IMR-90 (cell line): ENCODE measurements at regions not wholly inside any gene's neighbourhood (a gene's known extent, or its start where the extent isn't known, plus 50 kb on each side); places are given as distances from the start of the nearest gene placed in this dataset.

Experiments used
- ATAC-seq: fragments of 200-7000 bp; cut with Tn5 transposase; 2 replicates; pipeline ENCODE4 v1.9.1; 2020; ENCODE audit warnings: low read depth, mild to moderate bottlenecking, moderate library complexity
- BruUV-seq: library from RNA; stranded (reverse); fragments of 400-500 nt; replicated peaks from 2 replicates; lab custom pipeline; 2021; lab: Mats Ljungman, UMichigan
- CTCF ChIA-PET: fragments of 300-600 bp; formaldehyde crosslinking; extraction: SDS; loops from one replicate; lab custom pipeline; 2021; ENCODE audit warnings: antibody characterized with exemption; lab: Yijun Ruan, JAX
- POLR2A ChIA-PET: fragments of 300-600 bp; sonication (Branson Sonifier 250); formaldehyde crosslinking; loops from one replicate; lab custom pipeline; 2022; ENCODE audit warnings: antibody characterized with exemption; ENCODE audit not compliant: unreplicated experiment; lab: Charles Lee
- DNase-seq: peaks from one replicate; pipeline ENCODE4 v3.0.0; 2013
- H2AFZ ChIP-seq: replicated peaks from 2 replicates; pipeline ENCODE3; 2013; ENCODE audit warnings: low read length, mild to moderate bottlenecking; ENCODE audit not compliant: poor library complexity
- H2AK5ac ChIP-seq: 2 replicates; pipeline ENCODE4 v1.6.1; 2013; ENCODE audit warnings: low read depth, low read length, inconsistent platforms
- H2AK9ac ChIP-seq: replicated peaks from 2 replicates; pipeline ENCODE3; 2013; ENCODE audit warnings: mild to moderate bottlenecking, low read depth, low read length, moderate library complexity; ENCODE audit not compliant: poor library complexity
- H2BK120ac ChIP-seq: 2 replicates; pipeline ENCODE4 v1.6.1; 2013; ENCODE audit warnings: low read depth, low read length, inconsistent platforms
- H2BK15ac ChIP-seq: 3 replicates; pipeline ENCODE4 v1.6.1; 2013; ENCODE audit warnings: low read depth, low read length, inconsistent platforms
- H2BK20ac ChIP-seq: 2 replicates; pipeline ENCODE4 v1.6.1; 2013; ENCODE audit warnings: low read depth, mild to moderate bottlenecking, inconsistent platforms, low read length, moderate library complexity
- H2BK5ac ChIP-seq: 2 replicates; pipeline ENCODE4 v1.6.1; 2013; ENCODE audit warnings: mild to moderate bottlenecking, low read depth, low read length, inconsistent platforms; ENCODE audit not compliant: poor library complexity, severe bottlenecking
- H3K14ac ChIP-seq: replicated peaks from 2 replicates; pipeline ENCODE4 v1.6.1; 2013; ENCODE audit warnings: low read depth, low read length, inconsistent platforms
- H3K18ac ChIP-seq: 2 replicates; pipeline ENCODE4 v1.6.1; 2013; ENCODE audit warnings: low read depth, low read length, control low read depth
- H3K23ac ChIP-seq: 2 replicates; pipeline ENCODE4 v1.6.1; 2013; ENCODE audit warnings: low read depth, low read length, inconsistent platforms
- H3K27ac ChIP-seq: 2 replicates; pipeline ENCODE4 v1.5.1; 2013; ENCODE audit warnings: mild to moderate bottlenecking, control low read depth, low read length; ENCODE audit not compliant: insufficient read depth
- H3K27me3 ChIP-seq: 2 replicates; pipeline ENCODE4 v1.6.1; 2013; ENCODE audit warnings: low read length; ENCODE audit not compliant: control insufficient read depth, insufficient read depth
- H3K36me3 ChIP-seq: 2 replicates; pipeline ENCODE4 v1.6.1; 2013; ENCODE audit warnings: low read length, mixed read lengths; ENCODE audit not compliant: control insufficient read depth, insufficient read depth
- H3K4ac ChIP-seq: 2 replicates; pipeline ENCODE4 v1.6.1; 2013; ENCODE audit warnings: low read depth, low read length, inconsistent platforms
- H3K4me1 ChIP-seq: 2 replicates; pipeline ENCODE4 v1.6.1; 2013; ENCODE audit warnings: low read length, mixed read lengths; ENCODE audit not compliant: control insufficient read depth, insufficient read depth
- H3K4me2 ChIP-seq: 2 replicates; pipeline ENCODE4 v1.6.1; 2013; ENCODE audit warnings: low read depth, mild to moderate bottlenecking, control low read depth, low read length, moderate library complexity
- H3K4me3 ChIP-seq: 2 replicates; pipeline ENCODE4 v1.5.1; 2013; ENCODE audit warnings: low read depth, mild to moderate bottlenecking, control low read depth, low read length, moderate library complexity; ENCODE audit not compliant: insufficient read depth
- H3K56ac ChIP-seq: 2 replicates; pipeline ENCODE4 v1.6.1; 2013; ENCODE audit warnings: low read length, inconsistent platforms; ENCODE audit not compliant: insufficient read depth; ENCODE audit errors: extremely low read depth
- H3K79me1 ChIP-seq, 2 experiments: 2 replicates each; pipeline ENCODE4 v1.6.1; 2013; ENCODE audit warnings: low read length in 2 of 2, inconsistent platforms in 1 of 2, low read depth in 1 of 2
- H3K9ac ChIP-seq: 2 replicates; pipeline ENCODE4 v1.6.1; 2013; ENCODE audit warnings: low read depth, low read length, control low read depth
- H3K9me1 ChIP-seq: 2 replicates; pipeline ENCODE4 v1.6.1; 2013; ENCODE audit warnings: low read length, inconsistent platforms; ENCODE audit not compliant: insufficient read depth
- H3K9me3 ChIP-seq: 2 replicates; pipeline ENCODE4 v1.6.1; 2013; ENCODE audit warnings: low read length; ENCODE audit not compliant: control insufficient read depth, insufficient read depth
- H4K20me1 ChIP-seq: 2 replicates; pipeline ENCODE4 v1.6.1; 2013; ENCODE audit warnings: low read length, inconsistent platforms; ENCODE audit not compliant: insufficient read depth
- H4K5ac ChIP-seq: 2 replicates; pipeline ENCODE4 v1.6.1; 2013; ENCODE audit warnings: mild to moderate bottlenecking, low read depth, low read length, control low read depth
- H4K8ac ChIP-seq, 2 experiments: 2 replicates each; pipeline ENCODE4 v1.6.1; 2013; ENCODE audit warnings: low read depth in 2 of 2, low read length in 2 of 2, control low read depth in 1 of 2, inconsistent platforms in 1 of 2
- H4K91ac ChIP-seq: 2 replicates; pipeline ENCODE4 v1.6.1; 2013; ENCODE audit warnings: low read depth, low read length, inconsistent platforms; ENCODE audit not compliant: insufficient read depth
- ELK1 ChIP-seq: fragments of 150-350 bp; IDR thresholded peaks from 2 replicates; pipeline ENCODE4 v1.6.1; 2016; ENCODE audit warnings: low read depth, mild to moderate bottlenecking, low read length, moderate library complexity, borderline replicate concordance
- MXI1 ChIP-seq: IDR thresholded peaks from 2 replicates; pipeline ENCODE4 v1.6.1; 2012; ENCODE audit warnings: low read depth, mild to moderate bottlenecking, low read length, moderate library complexity, borderline replicate concordance
- NFE2L2 ChIP-seq: fragments of 150-350 bp; IDR thresholded peaks from 2 replicates; pipeline ENCODE4 v1.6.1; 2016; ENCODE audit warnings: low read depth, mild to moderate bottlenecking, low read length
- WGBS, 2 experiments: methylation state at CpG; one replicate each; pipeline versions ENCODE4 v1.1.5 to v1.1.7; 2013; ENCODE audit warnings: missing lambda C conversion rate in 2 of 2; ENCODE audit not compliant: insufficient read length in 1 of 2; ENCODE audit errors: extremely low coverage in 2 of 2; 5-methylcytosine and 5-hydroxymethylcytosine counted together
- dilution Hi-C: fragments of 300-500 bp; cut with HindIII; formaldehyde crosslinking; loops from one replicate; pipeline ENCODE4 v1.14.3; 2018; ENCODE audit warnings: low sequenced_read_pairs; ENCODE audit not compliant: unreplicated experiment
- in situ Hi-C: fragments of 300-500 bp; cut with MboI; formaldehyde crosslinking; loops from 3 replicates; pipeline ENCODE4 v1.14.3; 2019; ENCODE audit warnings: low sequenced_read_pairs, inconsistent platforms, mixed read lengths
- intact Hi-C: fragments of 100-400 bp; cut with micrococcal nuclease; formaldehyde crosslinking; loops from 2 replicates; pipeline ENCODE4 v1.10.0; 2022

DNA sequence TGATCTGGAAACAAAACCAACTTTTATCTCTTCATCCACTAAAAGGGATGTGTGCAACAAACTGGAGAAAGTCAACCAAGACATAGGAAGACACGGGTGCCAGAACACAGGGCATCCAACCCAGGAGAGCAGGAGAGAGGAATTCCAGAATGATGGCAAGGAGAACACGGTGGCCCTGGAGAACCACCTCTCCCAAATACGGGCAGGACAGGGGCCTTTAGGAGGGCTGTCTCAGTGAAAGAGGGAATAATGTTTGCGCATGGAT lies 93.4 kb upstream of the EGLN3 start:
- H3K36me3 ChIP-seq, result no peaks in the 10 kb centered on the region
- intact Hi-C loops, result no loop called here
- H3K18ac ChIP-seq, result no peak overlapping the region
- no peaks in the 10 kb centered on the region; the same call in 1 of the 2 replicates for H3K27me3 ChIP-seq
- H2BK15ac ChIP-seq, result no peak overlapping the region
- no peak overlapping the region for H2AFZ ChIP-seq
- in situ Hi-C loops, result no loop called here
- H3K4me2 ChIP-seq, result no peak overlapping the region
- H3K4me1 ChIP-seq, result no peaks in the 10 kb centered on the region
- no peak overlapping the region for H2BK20ac ChIP-seq
- no peak overlapping the region for H3K4ac ChIP-seq
- DNase-seq (no peak), ATAC-seq (no peak)
- H4K20me1 ChIP-seq, result no peaks in the 10 kb centered on the region
- no peak overlapping the region for H3K56ac ChIP-seq
- H3K9me3 ChIP-seq, result no peaks in the 10 kb centered on the region
- no peaks in the 10 kb centered on the region for H3K79me1 ChIP-seq
- H3K14ac ChIP-seq, result no peak overlapping the region
- no CpG with 5 or more reads among the region's 4 CpGs for whole genome bisulfite sequencing, 2 experiments
- no peak overlapping the region for H2AK9ac ChIP-seq
- no peak overlapping the region for H4K8ac ChIP-seq
- no peak overlapping the region for H3K4me3 ChIP-seq
- H4K91ac ChIP-seq, result no peak overlapping the region
- no peak overlapping the region for H2AK5ac ChIP-seq
- dilution Hi-C loops, result no loop called here
- H3K23ac ChIP-seq, result no peak overlapping the region
- no peak overlapping the region for H3K27ac ChIP-seq
- ChIA-PET POLR2A (no interaction called here), CTCF (no interaction called here)
- H3K9me1 ChIP-seq, result no peaks in the 10 kb centered on the region
- no peak overlapping the region for H2BK120ac ChIP-seq
- TF ChIP-seq ELK1 (no peak), NFE2L2 (no peak), MXI1 (no peak)
- H4K5ac ChIP-seq, result no peak overlapping the region
- BruUV-seq, result no TSS peak
- H3K9ac ChIP-seq, result no peak overlapping the region
- H2BK5ac ChIP-seq, result no peak overlapping the region
